Epithelial cell of esophagus (primary cell): ENCODE measurements at regions not wholly inside any gene's neighbourhood (a gene's known extent, or its start where the extent isn't known, plus 50 kb on each side); places are given as distances from the start of the nearest gene placed in this dataset.
"Not testable (repeated sequence)": the region's sequence is repeated elsewhere in the genome, so short reads cannot be mapped to it uniquely, and the experiment has no call there.

Experiments
- DNase-seq: peaks from one replicate; pipeline ENCODE4 v3.0.0; 2010; ENCODE audit warnings: low read depth
- H3K4me3 ChIP-seq: 2 replicates; pipeline ENCODE4 v1.5.1; 2011; ENCODE audit warnings: mild to moderate bottlenecking, low read length, control low read depth
- CTCF ChIP-seq: IDR thresholded peaks from 2 replicates; pipeline ENCODE4 v1.5.1; 2011; ENCODE audit warnings: low read depth, mild to moderate bottlenecking, low read length, control low read depth, inconsistent platforms; ENCODE audit not compliant: insufficient read depth; ENCODE audit errors: missing control alignments

GRCh38 chr17:51422634-51423033 is 162.3 kb downstream of the UTP18 start:
- no peak for TF ChIP-seq CTCF
- no peak overlapping the region for H3K4me3 ChIP-seq
- no peak for DNase-seq

- no peak for TF ChIP-seq CTCF
- no peak for DNase-seq
- H3K4me3 ChIP-seq, result no peak overlapping the region
These were observed 163.2 kb downstream of the UTP18 start for GRCh38 chr17:51423421-51424160.

- TF ChIP-seq CTCF, result no peak
- no peak for DNase-seq
- H3K4me3 ChIP-seq, result no peak overlapping the region
These were observed 165.4 kb downstream of the UTP18 start for GRCh38 chr17:51425773-51426172.

GRCh38 chr17:51427323-51427811 is 167.0 kb downstream of the UTP18 start:
- DNase-seq, result no peak
- H3K4me3 ChIP-seq, result no peak overlapping the region
- no peak for TF ChIP-seq CTCF

GRCh38 chr17:51427856-51428255 is 167.5 kb downstream of the UTP18 start:
- TF ChIP-seq CTCF, result no peak
- no peak overlapping the region for H3K4me3 ChIP-seq
- no peak for DNase-seq

GRCh38 chr17:51428668-51429495 is 168.5 kb downstream of the UTP18 start:
- no peak for TF ChIP-seq CTCF
- H3K4me3 ChIP-seq, result no peak overlapping the region
- DNase-seq, result no peak

- not testable (repeated sequence) for DNase-seq, H3K4me3 ChIP-seq
These were observed 169.6 kb downstream of the UTP18 start for GRCh38 chr17:51429938-51430337.
